ENCODE measurements at regions not wholly inside any gene's neighbourhood (a gene's known extent, or its start where the extent isn't known, plus 50 kb on each side); places are given as distances from the start of the nearest gene placed in this dataset.

DNA sequence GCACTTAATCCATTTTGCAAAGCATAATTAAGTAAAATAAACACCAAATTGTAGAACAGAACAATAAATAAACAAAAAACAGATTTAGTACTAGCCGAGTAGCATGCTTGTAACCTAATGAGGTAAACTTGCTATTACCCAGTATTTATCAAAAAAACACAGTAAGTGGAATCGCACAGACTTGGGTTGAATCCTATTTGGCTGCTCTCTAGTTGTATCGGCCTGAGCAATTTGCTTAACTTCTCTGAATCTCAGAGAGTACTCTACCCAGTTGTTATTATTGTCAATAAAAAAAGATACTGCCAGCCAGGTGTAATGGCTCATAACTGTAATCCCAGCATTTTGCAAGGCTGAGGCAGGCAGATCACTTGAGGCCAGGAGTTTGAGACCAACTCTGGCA is 664.3 kb downstream of the ADGRL2 start:
- no peak overlapping the region for H3K4me3 ChIP-seq (ENCODE audit: low read depth, low read length)
- DNase-seq (ENCODE audit: low read depth) = no peak

DNA sequence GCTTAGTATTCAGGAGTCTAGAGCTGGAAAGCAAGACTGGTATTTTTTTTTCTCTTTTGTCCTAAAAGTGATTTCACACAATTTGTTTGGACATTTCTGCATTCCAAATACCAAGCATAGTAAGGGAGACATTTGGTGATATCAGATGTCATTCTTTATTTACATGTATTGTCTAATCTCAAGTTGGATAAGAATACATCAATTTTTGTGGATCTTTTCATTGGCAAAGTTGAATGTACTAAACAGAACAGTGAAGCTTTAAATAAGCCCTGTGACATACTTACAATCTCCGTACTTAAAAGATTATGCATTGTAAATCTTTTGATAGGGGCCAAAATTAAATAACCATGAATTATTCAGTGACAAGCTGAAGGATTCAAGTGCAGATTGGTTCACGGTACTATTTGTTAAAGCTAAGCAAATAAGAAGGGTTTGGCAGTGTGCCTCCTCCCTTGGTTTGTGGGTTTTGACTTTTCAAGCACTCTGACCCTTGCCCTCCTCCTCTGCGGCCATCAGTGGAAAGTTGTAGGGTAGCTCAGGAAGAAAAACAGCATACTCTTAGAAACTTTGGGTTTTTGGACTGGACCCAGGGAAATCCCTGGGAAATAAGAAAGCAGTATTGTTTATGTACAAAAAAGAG is 663.7 kb downstream of the ADGRL2 start:
- TF ChIP-seq POLR2A (IDR thresholded peaks at IDR 0.05; ENCODE audit: extremely low read depth, insufficient read length) = no peak
- TF ChIP-seq, protein P1, sequence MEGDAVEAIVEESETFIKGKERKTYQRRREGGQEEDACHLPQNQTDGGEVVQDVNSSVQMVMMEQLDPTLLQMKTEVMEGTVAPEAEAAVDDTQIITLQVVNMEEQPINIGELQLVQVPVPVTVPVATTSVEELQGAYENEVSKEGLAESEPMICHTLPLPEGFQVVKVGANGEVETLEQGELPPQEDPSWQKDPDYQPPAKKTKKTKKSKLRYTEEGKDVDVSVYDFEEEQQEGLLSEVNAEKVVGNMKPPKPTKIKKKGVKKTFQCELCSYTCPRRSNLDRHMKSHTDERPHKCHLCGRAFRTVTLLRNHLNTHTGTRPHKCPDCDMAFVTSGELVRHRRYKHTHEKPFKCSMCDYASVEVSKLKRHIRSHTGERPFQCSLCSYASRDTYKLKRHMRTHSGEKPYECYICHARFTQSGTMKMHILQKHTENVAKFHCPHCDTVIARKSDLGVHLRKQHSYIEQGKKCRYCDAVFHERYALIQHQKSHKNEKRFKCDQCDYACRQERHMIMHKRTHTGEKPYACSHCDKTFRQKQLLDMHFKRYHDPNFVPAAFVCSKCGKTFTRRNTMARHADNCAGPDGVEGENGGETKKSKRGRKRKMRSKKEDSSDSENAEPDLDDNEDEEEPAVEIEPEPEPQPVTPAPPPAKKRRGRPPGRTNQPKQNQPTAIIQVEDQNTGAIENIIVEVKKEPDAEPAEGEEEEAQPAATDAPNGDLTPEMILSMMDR (IDR thresholded peaks at IDR 0.05; ENCODE audit: low read depth, low read length) = no peak
- TF ChIP-seq, protein P2, sequence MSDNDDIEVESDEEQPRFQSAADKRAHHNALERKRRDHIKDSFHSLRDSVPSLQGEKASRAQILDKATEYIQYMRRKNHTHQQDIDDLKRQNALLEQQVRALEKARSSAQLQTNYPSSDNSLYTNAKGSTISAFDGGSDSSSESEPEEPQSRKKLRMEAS (IDR thresholded peaks at IDR 0.05; ENCODE audit: low read depth, low read length) = no peak
- no peak for TF ChIP-seq MYC (IDR thresholded peaks at IDR 0.05; ENCODE audit: low read depth, low read length)
- DNase-seq (ENCODE audit: low read depth) = no peak
- no peak overlapping the region for H3K4me3 ChIP-seq (ENCODE audit: low read depth, low read length)

More for the DNA sequence above, 664.3 kb downstream of the ADGRL2 start:
- no peak for TF ChIP-seq POLR2A (IDR thresholded peaks at IDR 0.05; ENCODE audit: extremely low read depth, insufficient read length)
- TF ChIP-seq, protein P1 (IDR thresholded peaks at IDR 0.05; ENCODE audit: low read depth, low read length) = no peak
- TF ChIP-seq MYC (IDR thresholded peaks at IDR 0.05; ENCODE audit: low read depth, low read length) = no peak
- TF ChIP-seq, protein P2 (IDR thresholded peaks at IDR 0.05; ENCODE audit: low read depth, low read length) = no peak

DNA sequence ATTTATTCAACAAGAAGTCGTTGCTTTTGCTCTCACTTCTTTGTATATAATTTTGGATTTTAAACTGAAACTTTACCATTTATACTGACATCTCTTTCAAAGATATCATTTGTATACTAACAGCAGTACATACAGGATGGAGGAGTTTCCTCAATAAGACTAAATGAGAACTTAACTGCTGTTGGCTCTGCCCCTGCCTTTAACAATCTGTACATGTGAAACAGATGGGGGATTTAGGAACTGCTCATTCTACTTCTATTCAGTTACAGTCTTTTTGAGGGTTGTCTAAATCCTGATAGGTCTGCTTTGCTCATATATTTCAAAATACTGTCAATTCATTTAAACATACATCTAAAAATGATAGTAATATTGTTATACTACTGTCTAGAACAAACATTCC is 663.2 kb downstream of the ADGRL2 start:
- DNase-seq (ENCODE audit: low read depth) = no peak
- TF ChIP-seq MYC (IDR thresholded peaks at IDR 0.05; ENCODE audit: low read depth, low read length) (no peak), POLR2A (IDR thresholded peaks at IDR 0.05; ENCODE audit: extremely low read depth, insufficient read length) (no peak)
- TF ChIP-seq, protein P1 (IDR thresholded peaks at IDR 0.05; ENCODE audit: low read depth, low read length) = no peak
- TF ChIP-seq, protein P2 (IDR thresholded peaks at IDR 0.05; ENCODE audit: low read depth, low read length) = no peak
- H3K4me3 ChIP-seq (ENCODE audit: low read depth, low read length) = no peak overlapping the region

DNA sequence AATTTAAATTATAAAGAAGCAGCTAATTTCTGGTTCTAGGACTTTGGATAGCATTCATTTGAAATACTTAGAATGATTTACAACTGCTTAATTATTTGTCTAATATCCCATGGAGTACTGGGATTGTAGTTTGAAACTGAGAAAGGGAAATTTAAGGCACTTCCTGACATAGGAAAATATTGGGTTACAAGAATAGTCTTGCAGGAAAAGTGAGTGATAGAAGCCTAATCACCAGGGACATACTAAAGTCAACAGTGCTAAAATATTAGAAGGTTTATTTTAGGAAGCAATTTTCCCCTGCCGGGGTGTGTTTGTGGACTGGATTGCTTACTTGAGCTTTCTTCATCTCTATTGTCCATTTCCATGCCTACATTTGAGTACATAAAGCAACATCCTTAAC is 661.6 kb downstream of the ADGRL2 start:
- TF ChIP-seq POLR2A (IDR thresholded peaks at IDR 0.05; ENCODE audit: extremely low read depth, insufficient read length) (no peak), MYC (IDR thresholded peaks at IDR 0.05; ENCODE audit: low read depth, low read length) (no peak)
- TF ChIP-seq, protein P2 (IDR thresholded peaks at IDR 0.05; ENCODE audit: low read depth, low read length) = no peak
- TF ChIP-seq, protein P1 (IDR thresholded peaks at IDR 0.05; ENCODE audit: low read depth, low read length) = no peak
- no peak overlapping the region for H3K4me3 ChIP-seq (ENCODE audit: low read depth, low read length)
- no peak for DNase-seq (ENCODE audit: low read depth)

DNA sequence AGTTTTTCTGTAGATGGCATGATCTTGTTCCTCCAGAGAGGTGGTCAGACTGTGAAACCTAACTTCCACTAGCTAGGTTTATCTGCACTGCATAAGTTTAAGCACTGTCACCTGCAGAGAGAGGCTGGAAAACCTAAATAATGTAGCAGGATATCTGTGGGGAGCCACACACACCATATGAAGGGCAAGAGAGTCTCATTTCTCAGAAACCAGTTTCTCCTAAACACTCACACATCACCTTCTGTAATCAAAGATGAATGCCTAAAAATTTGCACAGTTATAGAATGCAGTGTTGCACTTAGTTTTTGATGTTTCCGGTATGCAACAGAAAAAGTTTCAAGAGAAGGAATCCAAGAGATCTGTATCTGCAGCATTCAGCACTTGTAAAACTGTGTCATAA is 654.6 kb downstream of the ADGRL2 start:
- no peak for DNase-seq (ENCODE audit: low read depth)
- H3K4me3 ChIP-seq (ENCODE audit: low read depth, low read length) = no peak overlapping the region
- no peak for TF ChIP-seq POLR2A (IDR thresholded peaks at IDR 0.05; ENCODE audit: extremely low read depth, insufficient read length)
- TF ChIP-seq, protein P1 (IDR thresholded peaks at IDR 0.05; ENCODE audit: low read depth, low read length) = no peak
- TF ChIP-seq MYC (IDR thresholded peaks at IDR 0.05; ENCODE audit: low read depth, low read length) = no peak
- TF ChIP-seq, protein P2 (IDR thresholded peaks at IDR 0.05; ENCODE audit: low read depth, low read length) = no peak

Data from NB4 (cell line).